PC-3 (cell line): ENCODE measurements at regions not wholly inside any gene's neighbourhood (a gene's known extent, or its start where the extent isn't known, plus 50 kb on each side); places are given as distances from the start of the nearest gene placed in this dataset.

Experiments used
- ATAC-seq: fragments of 200-7000 bp; cut with Tn5 transposase; 2 replicates; pipeline ENCODE4 v1.9.1; 2020; ENCODE audit warnings: mild to moderate bottlenecking, moderate library complexity
- BruUV-seq: library from RNA; stranded (reverse); fragments of 400-500 nt; replicated peaks from 2 replicates; lab custom pipeline; 2021; lab: Mats Ljungman, UMichigan
- CTCF ChIA-PET: fragments of 300-600 bp; sonication (Branson Sonifier 250); formaldehyde crosslinking; loops from one replicate; lab custom pipeline; 2022; ENCODE audit warnings: antibody characterized with exemption; lab: Charles Lee
- POLR2A ChIA-PET: fragments of 300-600 bp; sonication (Branson Sonifier 250); formaldehyde crosslinking; loops from one replicate; lab custom pipeline; 2022; ENCODE audit warnings: antibody characterized with exemption; ENCODE audit not compliant: unreplicated experiment; lab: Charles Lee
- DNase-seq: peaks from one replicate; pipeline ENCODE4 v3.0.0-alpha.2; 2015
- H2AFZ ChIP-seq: fragments of 300-600 bp; sonication (generic); 2 replicates; pipeline ENCODE4 v1.6.0; 2016; ENCODE audit warnings: antibody characterized with exemption, low read length
- H3F3A ChIP-seq: fragments of 300-600 bp; sonication (generic); one replicate; pipeline ENCODE4 v1.6.0; 2017; ENCODE audit warnings: antibody characterized with exemption, low read length, control low read depth, mild to moderate bottlenecking; ENCODE audit not compliant: unreplicated experiment
- H3K27ac ChIP-seq: fragments of 300-600 bp; sonication (generic); 2 replicates; pipeline ENCODE4 v1.5.1; 2016; ENCODE audit warnings: mild to moderate bottlenecking, low read length
- H3K27me3 ChIP-seq: fragments of 300-600 bp; sonication (generic); 2 replicates; pipeline ENCODE4 v1.6.1; 2016; ENCODE audit warnings: low read length, mixed read lengths
- H3K36me3 ChIP-seq: fragments of 300-600 bp; sonication (generic); 2 replicates; pipeline ENCODE4 v1.6.1; 2016; ENCODE audit warnings: low read depth, mixed run types, low read length, mixed read lengths
- H3K4me1 ChIP-seq: fragments of 300-600 bp; sonication (generic); 2 replicates; pipeline ENCODE4 v1.5.1; 2016; ENCODE audit warnings: low read length; ENCODE audit not compliant: insufficient read depth
- H3K4me2 ChIP-seq: fragments of 300-600 bp; sonication (generic); 2 replicates; pipeline ENCODE4 v1.6.0; 2016; ENCODE audit warnings: low read length
- H3K4me3 ChIP-seq: fragments of 300-600 bp; sonication (generic); 2 replicates; pipeline ENCODE4 v1.5.1; 2016; ENCODE audit warnings: mild to moderate bottlenecking, low read length, mixed read lengths
- H3K79me2 ChIP-seq: fragments of 300-600 bp; sonication (generic); 2 replicates; pipeline ENCODE4 v1.6.1; 2017; ENCODE audit warnings: low read length, mixed read lengths
- H3K9ac ChIP-seq: fragments of 300-600 bp; sonication (generic); 2 replicates; pipeline ENCODE4 v1.6.0; 2016; ENCODE audit warnings: mild to moderate bottlenecking, low read length
- H3K9me2 ChIP-seq: fragments of 300-600 bp; sonication (generic); replicated peaks from 2 replicates; pipeline ENCODE4 v1.6.1; 2016; ENCODE audit warnings: mixed run types, low read length, mixed read lengths
- H3K9me3 ChIP-seq: fragments of 300-600 bp; sonication (generic); 2 replicates; pipeline ENCODE4 v1.6.1; 2016; ENCODE audit warnings: low read length, mixed read lengths
- H4K20me1 ChIP-seq: fragments of 300-600 bp; sonication (generic); 2 replicates; pipeline ENCODE4 v1.6.1; 2016; ENCODE audit warnings: low read length, mixed read lengths
- EZH2 ChIP-seq: fragments of 300-600 bp; sonication (generic); IDR thresholded peaks from one replicate; pipeline ENCODE4 v1.6.1; 2017; ENCODE audit warnings: antibody characterized with exemption, mild to moderate bottlenecking, low read length; ENCODE audit not compliant: unreplicated experiment
- EZH2phosphoT487 ChIP-seq: fragments of 300-600 bp; sonication (generic); IDR thresholded peaks from 2 replicates; pipeline ENCODE4 v1.6.1; 2018; ENCODE audit warnings: mild to moderate bottlenecking, antibody characterized with exemption, low read length, borderline replicate concordance
- intact Hi-C: fragments of 100-400 bp; cut with micrococcal nuclease; formaldehyde crosslinking; loops from 2 replicates; pipeline ENCODE4 v1.9.0; 2023
- TF ChIP-seq, protein P1 (sequence below): fragments of 300-600 bp; sonication (generic); conservative IDR thresholded peaks from 2 replicates; pipeline ENCODE4 v1.5.1; 2017; ENCODE audit warnings: antibody characterized with exemption, low read depth, mild to moderate bottlenecking, low read length

DNA sequence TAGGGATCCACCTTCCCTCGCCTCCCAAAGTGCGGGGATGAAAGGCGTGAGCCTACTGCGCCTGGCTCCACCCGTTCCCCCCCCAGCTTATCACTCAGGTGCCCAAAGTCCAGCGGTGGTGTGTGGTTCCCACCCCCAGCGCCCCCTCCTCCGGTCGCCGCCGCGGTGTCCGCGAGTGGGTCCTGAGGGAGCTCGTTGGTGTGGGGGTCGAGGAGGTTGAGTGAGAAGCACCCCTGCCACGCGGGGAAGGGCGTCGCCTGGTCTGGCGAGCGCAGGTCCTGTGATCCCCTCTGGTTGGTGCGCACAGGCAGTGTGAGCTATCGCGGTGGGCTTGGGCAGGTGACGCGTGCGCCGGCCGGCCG, 3900.6 kb upstream of the OR11H1 start:
- Histone ChIP-seq H3K79me2 (no peaks in the 10 kb centered on the region), H3K9me2 (no peaks in the 10 kb centered on the region), H3F3A (no peaks in the 10 kb centered on the region), H4K20me1 (no peaks in the 10 kb centered on the region), H3K4me1 (no peaks in the 10 kb centered on the region), H3K27ac (no peak overlapping the region), H3K9me3 (peaks cover 42% of the 10 kb centered on the region), H3K4me2 (no peak overlapping the region), H3K36me3 (no peaks in the 10 kb centered on the region), H3K4me3 (no peak overlapping the region), H2AFZ (no peak overlapping the region), H3K9ac (no peak overlapping the region), H3K27me3 (no peaks in the 10 kb centered on the region)
- intact Hi-C loops = no loop called here
- ChIA-PET POLR2A (no interaction called here), CTCF (no interaction called here)
- TF ChIP-seq EZH2 = no peak
- no peak for TF ChIP-seq EZH2phosphoT487
- TF ChIP-seq, protein P1, sequence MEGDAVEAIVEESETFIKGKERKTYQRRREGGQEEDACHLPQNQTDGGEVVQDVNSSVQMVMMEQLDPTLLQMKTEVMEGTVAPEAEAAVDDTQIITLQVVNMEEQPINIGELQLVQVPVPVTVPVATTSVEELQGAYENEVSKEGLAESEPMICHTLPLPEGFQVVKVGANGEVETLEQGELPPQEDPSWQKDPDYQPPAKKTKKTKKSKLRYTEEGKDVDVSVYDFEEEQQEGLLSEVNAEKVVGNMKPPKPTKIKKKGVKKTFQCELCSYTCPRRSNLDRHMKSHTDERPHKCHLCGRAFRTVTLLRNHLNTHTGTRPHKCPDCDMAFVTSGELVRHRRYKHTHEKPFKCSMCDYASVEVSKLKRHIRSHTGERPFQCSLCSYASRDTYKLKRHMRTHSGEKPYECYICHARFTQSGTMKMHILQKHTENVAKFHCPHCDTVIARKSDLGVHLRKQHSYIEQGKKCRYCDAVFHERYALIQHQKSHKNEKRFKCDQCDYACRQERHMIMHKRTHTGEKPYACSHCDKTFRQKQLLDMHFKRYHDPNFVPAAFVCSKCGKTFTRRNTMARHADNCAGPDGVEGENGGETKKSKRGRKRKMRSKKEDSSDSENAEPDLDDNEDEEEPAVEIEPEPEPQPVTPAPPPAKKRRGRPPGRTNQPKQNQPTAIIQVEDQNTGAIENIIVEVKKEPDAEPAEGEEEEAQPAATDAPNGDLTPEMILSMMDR = no peak
- ATAC-seq (no peak), DNase-seq (no peak)
- BruUV-seq = no TSS peak

DNA sequence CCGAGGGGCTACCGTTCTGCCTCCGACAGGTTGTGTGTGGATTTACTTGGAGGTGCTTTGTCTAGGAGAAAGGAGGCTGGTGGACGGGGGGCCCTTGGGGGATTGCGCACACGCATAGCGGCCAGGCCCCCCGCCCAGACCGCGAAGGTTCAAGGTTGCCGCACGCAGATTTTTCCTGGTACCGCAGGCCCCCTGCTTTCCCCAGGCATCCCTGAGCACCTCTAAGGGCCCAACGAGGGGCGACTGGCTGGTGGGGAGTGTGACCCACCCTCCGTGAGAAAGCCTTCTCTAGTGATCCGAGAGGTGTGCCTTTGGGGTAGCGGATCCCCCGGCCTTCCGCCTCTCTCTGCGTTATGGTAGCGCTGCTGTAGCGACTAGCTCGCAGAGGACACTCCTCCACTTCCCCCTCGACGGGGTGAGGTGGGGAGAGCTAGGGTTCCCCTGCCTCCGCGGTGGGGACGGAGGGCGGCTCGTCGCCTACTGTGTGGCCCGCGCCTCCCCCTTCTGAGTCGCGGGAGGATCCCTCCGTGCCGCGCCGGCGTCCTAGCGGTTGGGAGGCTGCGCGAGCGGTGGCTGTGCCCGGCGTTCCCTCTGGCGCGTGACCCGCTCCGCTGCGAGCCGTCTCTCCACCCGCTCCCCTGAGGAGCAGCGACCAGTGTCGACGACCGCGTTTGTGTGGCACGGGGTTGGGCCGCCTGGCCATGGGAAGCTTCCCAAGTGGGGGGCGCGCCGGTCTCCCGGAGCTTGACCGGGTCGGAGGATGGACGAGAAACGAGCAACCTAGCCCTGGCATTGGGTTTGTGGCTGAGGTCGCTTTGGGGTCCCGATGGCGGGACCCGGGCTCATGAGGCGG, 3900.0 kb upstream of the OR11H1 start:
- no peaks in the 10 kb centered on the region for H3K27me3 ChIP-seq
- no peak for TF ChIP-seq EZH2
- TF ChIP-seq, protein P1 = no peak
- no peak for TF ChIP-seq EZH2phosphoT487
- no peak for DNase-seq
- H3K36me3 ChIP-seq = no peaks in the 10 kb centered on the region
- peaks cover 42% of the 10 kb centered on the region for H3K9me3 ChIP-seq
- H2AFZ ChIP-seq = no peak overlapping the region
- CTCF ChIA-PET = no interaction called here
- no peaks in the 10 kb centered on the region for H3F3A ChIP-seq
- POLR2A ChIA-PET = no interaction called here
- no TSS peak for BruUV-seq
- ATAC-seq = no peak
- H3K9ac ChIP-seq = no peak overlapping the region
- no peaks in the 10 kb centered on the region for H3K79me2 ChIP-seq
- no peaks in the 10 kb centered on the region for H3K9me2 ChIP-seq
- no peak overlapping the region for H3K27ac ChIP-seq
- H3K4me1 ChIP-seq = no peaks in the 10 kb centered on the region
- no peak overlapping the region for H3K4me2 ChIP-seq
- no peaks in the 10 kb centered on the region for H4K20me1 ChIP-seq
- no peak overlapping the region for H3K4me3 ChIP-seq
- intact Hi-C loops = no loop called here
